PC-3 (cell line): ENCODE measurements at regions not wholly inside any gene's neighbourhood (a gene's known extent, or its start where the extent isn't known, plus 50 kb on each side); places are given as distances from the start of the nearest gene placed in this dataset.

Experiments
- ATAC-seq: fragments of 200-7000 bp; cut with Tn5 transposase; 2 replicates; pipeline ENCODE4 v1.9.1; 2020; ENCODE audit warnings: mild to moderate bottlenecking, moderate library complexity
- BruUV-seq: library from RNA; stranded (reverse); fragments of 400-500 nt; replicated peaks from 2 replicates; lab custom pipeline; 2021; lab: Mats Ljungman, UMichigan
- CTCF ChIA-PET: fragments of 300-600 bp; sonication (Branson Sonifier 250); formaldehyde crosslinking; loops from one replicate; lab custom pipeline; 2022; ENCODE audit warnings: antibody characterized with exemption; lab: Charles Lee
- POLR2A ChIA-PET: fragments of 300-600 bp; sonication (Branson Sonifier 250); formaldehyde crosslinking; loops from one replicate; lab custom pipeline; 2022; ENCODE audit warnings: antibody characterized with exemption; ENCODE audit not compliant: unreplicated experiment; lab: Charles Lee
- DNase-seq: peaks from one replicate; pipeline ENCODE4 v3.0.0-alpha.2; 2015
- H2AFZ ChIP-seq: fragments of 300-600 bp; sonication (generic); 2 replicates; pipeline ENCODE4 v1.6.0; 2016; ENCODE audit warnings: antibody characterized with exemption, low read length
- H3F3A ChIP-seq: fragments of 300-600 bp; sonication (generic); one replicate; pipeline ENCODE4 v1.6.0; 2017; ENCODE audit warnings: antibody characterized with exemption, low read length, control low read depth, mild to moderate bottlenecking; ENCODE audit not compliant: unreplicated experiment
- H3K27ac ChIP-seq: fragments of 300-600 bp; sonication (generic); 2 replicates; pipeline ENCODE4 v1.5.1; 2016; ENCODE audit warnings: mild to moderate bottlenecking, low read length
- H3K27me3 ChIP-seq: fragments of 300-600 bp; sonication (generic); 2 replicates; pipeline ENCODE4 v1.6.1; 2016; ENCODE audit warnings: low read length, mixed read lengths
- H3K36me3 ChIP-seq: fragments of 300-600 bp; sonication (generic); 2 replicates; pipeline ENCODE4 v1.6.1; 2016; ENCODE audit warnings: low read depth, mixed run types, low read length, mixed read lengths
- H3K4me1 ChIP-seq: fragments of 300-600 bp; sonication (generic); 2 replicates; pipeline ENCODE4 v1.5.1; 2016; ENCODE audit warnings: low read length; ENCODE audit not compliant: insufficient read depth
- H3K4me2 ChIP-seq: fragments of 300-600 bp; sonication (generic); 2 replicates; pipeline ENCODE4 v1.6.0; 2016; ENCODE audit warnings: low read length
- H3K4me3 ChIP-seq: fragments of 300-600 bp; sonication (generic); 2 replicates; pipeline ENCODE4 v1.5.1; 2016; ENCODE audit warnings: mild to moderate bottlenecking, low read length, mixed read lengths
- H3K79me2 ChIP-seq: fragments of 300-600 bp; sonication (generic); 2 replicates; pipeline ENCODE4 v1.6.1; 2017; ENCODE audit warnings: low read length, mixed read lengths
- H3K9ac ChIP-seq: fragments of 300-600 bp; sonication (generic); 2 replicates; pipeline ENCODE4 v1.6.0; 2016; ENCODE audit warnings: mild to moderate bottlenecking, low read length
- H3K9me2 ChIP-seq: fragments of 300-600 bp; sonication (generic); replicated peaks from 2 replicates; pipeline ENCODE4 v1.6.1; 2016; ENCODE audit warnings: mixed run types, low read length, mixed read lengths
- H3K9me3 ChIP-seq: fragments of 300-600 bp; sonication (generic); 2 replicates; pipeline ENCODE4 v1.6.1; 2016; ENCODE audit warnings: low read length, mixed read lengths
- H4K20me1 ChIP-seq: fragments of 300-600 bp; sonication (generic); 2 replicates; pipeline ENCODE4 v1.6.1; 2016; ENCODE audit warnings: low read length, mixed read lengths
- EZH2 ChIP-seq: fragments of 300-600 bp; sonication (generic); IDR thresholded peaks from one replicate; pipeline ENCODE4 v1.6.1; 2017; ENCODE audit warnings: antibody characterized with exemption, mild to moderate bottlenecking, low read length; ENCODE audit not compliant: unreplicated experiment
- EZH2phosphoT487 ChIP-seq: fragments of 300-600 bp; sonication (generic); IDR thresholded peaks from 2 replicates; pipeline ENCODE4 v1.6.1; 2018; ENCODE audit warnings: mild to moderate bottlenecking, antibody characterized with exemption, low read length, borderline replicate concordance
- intact Hi-C: fragments of 100-400 bp; cut with micrococcal nuclease; formaldehyde crosslinking; loops from 2 replicates; pipeline ENCODE4 v1.9.0; 2023
- TF ChIP-seq, protein P1 (sequence below): fragments of 300-600 bp; sonication (generic); conservative IDR thresholded peaks from 2 replicates; pipeline ENCODE4 v1.5.1; 2017; ENCODE audit warnings: antibody characterized with exemption, low read depth, mild to moderate bottlenecking, low read length

DNA sequence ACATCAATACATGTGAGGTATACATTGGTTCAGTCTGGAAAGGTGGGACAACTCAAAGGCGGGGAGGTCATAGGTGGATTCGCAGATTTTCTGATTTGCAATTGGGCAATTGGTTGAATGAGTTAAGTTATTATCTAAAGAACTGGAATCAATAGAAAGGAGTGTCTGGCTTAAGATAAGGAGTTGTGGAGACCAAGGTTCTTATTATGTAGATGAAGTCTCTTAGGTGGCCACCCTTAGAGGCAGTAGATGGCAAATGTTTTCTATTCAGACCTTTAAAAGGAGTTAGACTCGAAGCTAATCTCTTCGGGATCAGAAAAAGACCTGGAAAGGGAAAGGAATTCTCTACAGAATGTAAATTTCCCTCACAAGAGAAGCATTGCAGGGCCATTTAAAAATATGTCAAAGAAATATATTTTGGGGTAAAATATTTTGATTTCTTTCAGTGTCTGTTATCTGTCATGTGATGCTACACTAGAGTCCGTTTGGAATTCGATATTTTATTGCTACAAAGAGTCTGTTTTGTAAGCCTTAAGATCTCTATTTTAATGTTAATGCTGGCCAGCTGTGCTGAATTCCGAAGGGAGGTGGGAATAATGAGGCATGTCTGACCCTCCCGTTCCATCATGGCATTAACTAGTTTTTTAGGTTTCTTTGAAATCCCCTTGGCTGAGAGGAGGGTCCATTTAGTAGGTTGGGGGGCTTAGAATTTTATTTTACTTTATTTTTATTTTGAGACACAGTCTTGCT lies 265.1 kb downstream of the PTPRU start:
- H3K9me2 ChIP-seq = no peaks in the 10 kb centered on the region
- no peaks in the 10 kb centered on the region for H3K4me1 ChIP-seq
- no peaks in the 10 kb centered on the region for H4K20me1 ChIP-seq
- CTCF ChIA-PET = no interaction called here
- POLR2A ChIA-PET = no interaction called here
- no peaks in the 10 kb centered on the region for H3K27me3 ChIP-seq
- H2AFZ ChIP-seq = no peak overlapping the region
- H3K4me3 ChIP-seq = no peak overlapping the region
- no peak overlapping the region for H3K27ac ChIP-seq
- intact Hi-C loops = no loop called here
- H3K36me3 ChIP-seq = no peaks in the 10 kb centered on the region
- H3K9me3 ChIP-seq = no peaks in the 10 kb centered on the region
- no peaks in the 10 kb centered on the region for H3F3A ChIP-seq
- ATAC-seq (no peak), DNase-seq (no peak)
- H3K9ac ChIP-seq = no peak overlapping the region
- no peaks in the 10 kb centered on the region for H3K79me2 ChIP-seq
- TF ChIP-seq EZH2phosphoT487 = no peak
- TF ChIP-seq, protein P1, sequence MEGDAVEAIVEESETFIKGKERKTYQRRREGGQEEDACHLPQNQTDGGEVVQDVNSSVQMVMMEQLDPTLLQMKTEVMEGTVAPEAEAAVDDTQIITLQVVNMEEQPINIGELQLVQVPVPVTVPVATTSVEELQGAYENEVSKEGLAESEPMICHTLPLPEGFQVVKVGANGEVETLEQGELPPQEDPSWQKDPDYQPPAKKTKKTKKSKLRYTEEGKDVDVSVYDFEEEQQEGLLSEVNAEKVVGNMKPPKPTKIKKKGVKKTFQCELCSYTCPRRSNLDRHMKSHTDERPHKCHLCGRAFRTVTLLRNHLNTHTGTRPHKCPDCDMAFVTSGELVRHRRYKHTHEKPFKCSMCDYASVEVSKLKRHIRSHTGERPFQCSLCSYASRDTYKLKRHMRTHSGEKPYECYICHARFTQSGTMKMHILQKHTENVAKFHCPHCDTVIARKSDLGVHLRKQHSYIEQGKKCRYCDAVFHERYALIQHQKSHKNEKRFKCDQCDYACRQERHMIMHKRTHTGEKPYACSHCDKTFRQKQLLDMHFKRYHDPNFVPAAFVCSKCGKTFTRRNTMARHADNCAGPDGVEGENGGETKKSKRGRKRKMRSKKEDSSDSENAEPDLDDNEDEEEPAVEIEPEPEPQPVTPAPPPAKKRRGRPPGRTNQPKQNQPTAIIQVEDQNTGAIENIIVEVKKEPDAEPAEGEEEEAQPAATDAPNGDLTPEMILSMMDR = no peak
- no peak for TF ChIP-seq EZH2
- BruUV-seq = no TSS peak
- H3K4me2 ChIP-seq = no peak overlapping the region

DNA sequence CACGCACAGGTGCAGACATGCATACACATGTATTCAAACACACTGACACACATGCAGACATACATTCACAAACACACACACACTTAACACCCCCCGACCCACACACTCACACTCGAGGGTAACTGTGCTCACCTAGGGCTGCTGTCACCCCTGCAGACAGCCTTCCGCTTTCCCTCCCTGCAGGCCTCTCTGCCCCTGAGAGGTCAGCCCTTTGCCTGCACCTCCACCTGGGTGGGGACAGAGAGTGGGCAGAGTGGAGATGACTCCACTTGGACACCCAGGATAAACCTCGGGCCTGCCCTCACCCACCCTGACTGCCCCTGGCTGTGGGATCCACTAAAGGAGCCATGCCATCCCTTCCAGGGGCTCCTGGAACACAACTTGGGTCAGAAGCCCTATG lies 264.3 kb downstream of the PTPRU start:
- H3K4me2 ChIP-seq = no peak overlapping the region
- H3K79me2 ChIP-seq = no peaks in the 10 kb centered on the region
- DNase-seq (no peak), ATAC-seq (no peak)
- H3K36me3 ChIP-seq = no peaks in the 10 kb centered on the region
- ChIA-PET POLR2A (no interaction called here), CTCF (no interaction called here)
- H3K4me3 ChIP-seq = no peak overlapping the region
- no peaks in the 10 kb centered on the region for H3K9me3 ChIP-seq
- intact Hi-C loops = no loop called here
- no peaks in the 10 kb centered on the region for H4K20me1 ChIP-seq
- H3K27ac ChIP-seq = no peak overlapping the region
- no TSS peak for BruUV-seq
- no peak overlapping the region for H2AFZ ChIP-seq
- TF ChIP-seq, protein P1 = no peak
- no peak for TF ChIP-seq EZH2
- H3K9ac ChIP-seq = no peak overlapping the region
- no peaks in the 10 kb centered on the region for H3K27me3 ChIP-seq
- H3K9me2 ChIP-seq = no peaks in the 10 kb centered on the region
- H3F3A ChIP-seq = no peaks in the 10 kb centered on the region
- H3K4me1 ChIP-seq = no peaks in the 10 kb centered on the region

DNA sequence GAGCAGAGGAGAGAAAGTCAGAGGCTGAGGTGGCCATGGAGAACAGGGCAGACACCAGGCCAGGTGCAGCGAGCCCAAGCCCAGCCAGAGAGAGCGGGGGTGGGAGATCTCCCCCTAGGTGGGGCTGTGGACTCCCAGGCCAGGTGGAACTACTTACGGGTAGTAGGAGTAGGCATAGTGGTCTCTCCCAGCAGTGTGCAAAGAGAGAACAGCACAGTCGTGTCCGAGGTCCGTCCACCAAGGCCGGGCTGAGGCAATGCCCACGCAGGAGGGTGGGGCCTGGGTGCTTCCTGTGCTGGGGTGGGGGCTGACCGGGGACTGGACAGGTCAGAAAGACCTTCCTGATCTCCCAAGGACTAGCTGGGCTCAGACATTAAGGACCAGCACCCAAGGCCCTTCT lies 263.7 kb downstream of the PTPRU start:
- ChIA-PET CTCF (no interaction called here), POLR2A (no interaction called here)
- Histone ChIP-seq H3K9me3 (no peaks in the 10 kb centered on the region), H3K79me2 (no peaks in the 10 kb centered on the region), H3K36me3 (no peaks in the 10 kb centered on the region), H3K9ac (no peak overlapping the region), H3K27ac (no peak overlapping the region), H3K4me3 (no peak overlapping the region), H2AFZ (no peak overlapping the region), H4K20me1 (no peaks in the 10 kb centered on the region), H3K4me2 (no peak overlapping the region), H3K9me2 (no peaks in the 10 kb centered on the region), H3F3A (no peaks in the 10 kb centered on the region), H3K4me1 (no peaks in the 10 kb centered on the region), H3K27me3 (no peaks in the 10 kb centered on the region)
- no peak for DNase-seq
- ATAC-seq = no peak
- no TSS peak for BruUV-seq
- TF ChIP-seq EZH2 (no peak), EZH2phosphoT487 (no peak)
- TF ChIP-seq, protein P1 = no peak
- intact Hi-C loops = no loop called here
